Coronary artery (tissue), 2 donors: ENCODE measurements at regions not wholly inside any gene's neighbourhood (a gene's known extent, or its start where the extent isn't known, plus 50 kb on each side); places are given as distances from the start of the nearest gene placed in this dataset.
A peak's percentile ranks its signal among the peaks of the same experiment; 100 is the strongest.

Experiments used
- DNase-seq: peaks from one replicate; pipeline ENCODE4 v3.0.0-alpha.2; 2017; ENCODE audit warnings: low spot score
- H3K27ac ChIP-seq, 2 donors: fragments of 200-600 bp; sonication (generic); one replicate each; pipeline ENCODE4 v1.5.1; 2016 to 2019
- H3K4me3 ChIP-seq: fragments of 200-600 bp; sonication (generic); 2 replicates; pipeline ENCODE4 v1.5.1; 2016; ENCODE audit warnings: mild to moderate bottlenecking, moderate library complexity
- CTCF ChIP-seq: fragments of 200-600 bp; sonication (generic); IDR thresholded peaks from one replicate; pipeline ENCODE4 v1.5.1; 2019; ENCODE audit warnings: antibody characterized with exemption

- no peak overlapping the region for H3K4me3 ChIP-seq
- DNase-seq, result no peak
- no peak for TF ChIP-seq CTCF
- H3K27ac ChIP-seq, result no peak overlapping the region
These were observed 182.1 kb upstream of the TSC22D2 start for GRCh38 chr3:150225986-150226385.

GRCh38 chr3:150223558-150223957 is 184.5 kb upstream of the TSC22D2 start:
- TF ChIP-seq CTCF, result no peak
- no peak for DNase-seq
- Histone ChIP-seq H3K27ac (no peak overlapping the region), H3K4me3 (no peak overlapping the region)

GRCh38 chr3:150222691-150223489 is 185.2 kb upstream of the TSC22D2 start:
- no peak for TF ChIP-seq CTCF
- Histone ChIP-seq H3K4me3 (no peak overlapping the region), H3K27ac (no peak overlapping the region)
- DNase-seq, result no peak

GRCh38 chr3:150221904-150222523 is 186.1 kb upstream of the TSC22D2 start:
- TF ChIP-seq CTCF, result no peak
- Histone ChIP-seq H3K4me3 (no peak overlapping the region), H3K27ac (no peak overlapping the region)
- DNase-seq, result no peak

GRCh38 chr3:150220799-150221198 is 187.3 kb upstream of the TSC22D2 start:
- H3K4me3 ChIP-seq, result peak overlapping the region; percentile 57
- TF ChIP-seq CTCF, result no peak
- no peak for DNase-seq
- H3K27ac ChIP-seq, result no peak overlapping the region

- no peak for DNase-seq
- no peak for TF ChIP-seq CTCF
- Histone ChIP-seq H3K27ac (no peak overlapping the region), H3K4me3 (no peak overlapping the region)
These were observed 188.1 kb upstream of the TSC22D2 start for GRCh38 chr3:150220041-150220440.

GRCh38 chr3:150218841-150219240 is 189.3 kb upstream of the TSC22D2 start:
- Histone ChIP-seq H3K27ac (no peak overlapping the region), H3K4me3 (no peak overlapping the region)
- TF ChIP-seq CTCF, result no peak
- DNase-seq, result no peak
